ENCODE measurements at regions not wholly inside any gene's neighbourhood (a gene's known extent, or its start where the extent isn't known, plus 50 kb on each side); places are given as distances from the start of the nearest gene placed in this dataset.

DNA sequence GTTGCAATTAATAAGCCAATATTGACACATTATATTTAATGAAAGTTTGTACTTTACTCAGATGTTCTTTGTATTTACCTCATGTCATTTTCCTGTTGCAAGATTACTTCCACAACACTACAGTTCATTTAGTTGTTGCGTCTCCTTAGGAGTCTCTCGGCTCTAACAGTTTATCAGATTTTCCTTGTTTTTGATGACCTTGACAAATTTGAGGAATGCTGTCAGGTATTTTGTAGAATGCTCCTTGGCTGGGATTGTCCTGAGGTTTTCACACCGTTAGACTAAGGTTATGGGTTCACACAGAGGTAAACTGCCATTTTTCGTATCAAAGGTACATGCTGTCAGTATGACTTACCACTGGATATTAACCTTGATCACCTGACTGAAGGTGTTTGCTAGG lies 416.6 kb upstream of the TNP1 start:
- TF ChIP-seq, protein P1, sequence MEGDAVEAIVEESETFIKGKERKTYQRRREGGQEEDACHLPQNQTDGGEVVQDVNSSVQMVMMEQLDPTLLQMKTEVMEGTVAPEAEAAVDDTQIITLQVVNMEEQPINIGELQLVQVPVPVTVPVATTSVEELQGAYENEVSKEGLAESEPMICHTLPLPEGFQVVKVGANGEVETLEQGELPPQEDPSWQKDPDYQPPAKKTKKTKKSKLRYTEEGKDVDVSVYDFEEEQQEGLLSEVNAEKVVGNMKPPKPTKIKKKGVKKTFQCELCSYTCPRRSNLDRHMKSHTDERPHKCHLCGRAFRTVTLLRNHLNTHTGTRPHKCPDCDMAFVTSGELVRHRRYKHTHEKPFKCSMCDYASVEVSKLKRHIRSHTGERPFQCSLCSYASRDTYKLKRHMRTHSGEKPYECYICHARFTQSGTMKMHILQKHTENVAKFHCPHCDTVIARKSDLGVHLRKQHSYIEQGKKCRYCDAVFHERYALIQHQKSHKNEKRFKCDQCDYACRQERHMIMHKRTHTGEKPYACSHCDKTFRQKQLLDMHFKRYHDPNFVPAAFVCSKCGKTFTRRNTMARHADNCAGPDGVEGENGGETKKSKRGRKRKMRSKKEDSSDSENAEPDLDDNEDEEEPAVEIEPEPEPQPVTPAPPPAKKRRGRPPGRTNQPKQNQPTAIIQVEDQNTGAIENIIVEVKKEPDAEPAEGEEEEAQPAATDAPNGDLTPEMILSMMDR (IDR thresholded peaks at IDR 0.05) = no peak
- no peak for TF ChIP-seq POLR2A (IDR thresholded peaks at IDR 0.05)

Data from uterus (tissue), 2 donors.